HCEC 1CT (cell line): ENCODE measurements at regions not wholly inside any gene's neighbourhood (a gene's known extent, or its start where the extent isn't known, plus 50 kb on each side); places are given as distances from the start of the nearest gene placed in this dataset.
"Not testable (repeated sequence)": the region's sequence is repeated elsewhere in the genome, so short reads cannot be mapped to it uniquely, and the experiment has no call there.

Experiments used
- DNase-seq: peaks from one replicate; pipeline ENCODE4 v3.0.0-alpha.2; 2017

DNA sequence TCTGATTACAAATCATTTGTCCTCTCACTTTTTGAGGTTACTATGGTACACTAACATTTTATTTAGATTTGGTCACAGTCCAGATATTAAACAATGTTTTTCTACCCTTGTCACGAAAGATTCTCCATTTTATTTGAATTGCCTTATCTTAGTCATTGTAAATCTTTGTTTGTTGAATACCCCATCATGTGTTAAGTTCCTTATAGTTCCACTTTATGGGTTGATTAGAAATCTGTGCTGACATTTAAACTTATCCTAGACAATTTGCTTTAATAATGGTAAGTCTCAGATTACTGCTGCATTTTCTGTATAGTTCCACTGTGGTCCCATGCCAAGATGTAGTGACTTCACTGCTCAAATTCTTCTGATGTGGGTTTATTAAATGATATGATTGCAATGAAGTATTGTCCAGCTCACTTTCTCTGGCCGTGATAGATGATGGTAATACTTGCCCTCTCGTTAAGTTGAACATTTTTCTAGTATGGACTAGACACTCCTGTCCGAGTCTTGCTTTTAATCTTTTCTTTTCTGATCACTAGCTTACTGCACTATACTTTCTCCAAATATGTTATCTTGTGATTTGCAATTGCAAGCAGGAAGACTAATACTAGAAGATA is 1107.3 kb downstream of the SLC6A15 start:
- DNase-seq: no peak

DNA sequence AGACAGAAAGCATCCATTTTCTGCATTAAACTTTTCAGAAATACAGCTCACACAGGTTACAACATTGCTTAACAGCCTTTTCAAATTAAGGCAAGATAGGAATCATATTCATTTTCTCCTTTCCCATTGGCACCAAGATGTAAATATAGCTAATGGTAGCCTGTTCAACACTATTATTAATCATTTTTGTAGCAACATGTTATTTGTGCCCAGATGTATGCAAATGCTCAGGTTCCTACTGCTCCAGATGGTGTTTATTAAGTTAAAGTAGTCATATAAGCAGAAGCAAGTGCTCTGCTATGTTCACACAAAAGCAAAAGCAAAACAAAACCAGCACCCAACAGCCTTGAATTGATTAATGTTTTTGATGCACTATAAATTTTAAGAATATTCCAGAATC is 1110.6 kb downstream of the SLC6A15 start:
- no peak for DNase-seq

DNA sequence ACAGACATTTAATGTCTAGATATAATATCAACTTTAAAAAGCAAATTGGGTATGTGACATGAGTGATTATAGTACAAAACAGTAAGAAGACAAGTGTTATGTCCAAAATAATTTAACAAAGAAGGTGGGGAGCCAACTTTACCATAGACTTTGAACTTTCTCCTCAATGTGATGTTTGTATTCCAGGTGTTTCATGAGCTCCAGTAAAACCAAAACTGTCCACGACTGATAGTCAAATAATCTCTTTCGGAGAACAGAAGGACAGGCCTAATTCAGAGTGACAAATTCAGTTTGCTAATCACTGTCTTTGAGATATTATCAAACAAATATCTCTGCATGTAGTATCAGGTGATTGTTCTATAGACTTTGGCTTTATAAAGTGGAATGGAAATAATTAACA is 1112.6 kb downstream of the SLC6A15 start:
- DNase-seq: no peak

DNA sequence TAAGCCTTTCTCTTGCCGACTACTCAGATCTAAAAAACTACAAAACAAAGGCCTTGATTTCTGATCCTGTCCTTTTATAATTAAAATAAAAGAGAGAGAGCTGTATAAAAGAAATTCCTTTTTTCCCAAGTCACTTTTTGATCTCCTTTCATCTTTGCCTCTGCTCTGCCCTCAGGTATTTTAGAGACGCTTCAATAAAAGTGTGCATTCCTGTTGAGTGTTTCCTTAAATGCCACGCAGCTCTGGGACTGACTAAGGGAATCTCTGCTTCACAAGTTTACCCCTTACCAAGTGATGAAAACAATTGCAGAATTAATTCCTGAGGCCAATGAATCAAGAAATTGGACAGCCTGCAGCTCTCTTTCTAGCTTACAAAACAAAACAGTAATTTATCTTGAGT is 1109.8 kb downstream of the TMTC2 start:
- DNase-seq: no peak

DNA sequence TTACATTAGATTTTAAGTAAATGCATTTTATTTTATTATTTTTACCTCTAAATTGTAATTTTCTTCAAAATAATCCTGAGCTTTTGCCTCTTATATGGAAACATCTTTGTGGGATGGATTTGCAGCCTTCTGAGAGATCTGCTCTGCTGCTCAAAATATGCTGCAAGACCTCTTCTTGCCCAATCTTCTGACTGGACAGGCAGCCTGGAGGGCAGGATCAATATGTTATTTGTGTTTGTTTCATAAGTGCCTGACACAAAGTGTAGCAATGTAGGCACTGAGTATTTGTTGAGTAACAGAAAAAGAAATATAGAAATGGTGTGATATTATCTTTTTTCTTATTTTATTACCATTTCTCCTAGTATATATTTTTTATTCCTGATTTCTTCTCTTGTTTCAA is 1106.9 kb downstream of the TMTC2 start:
- no peak for DNase-seq

DNA sequence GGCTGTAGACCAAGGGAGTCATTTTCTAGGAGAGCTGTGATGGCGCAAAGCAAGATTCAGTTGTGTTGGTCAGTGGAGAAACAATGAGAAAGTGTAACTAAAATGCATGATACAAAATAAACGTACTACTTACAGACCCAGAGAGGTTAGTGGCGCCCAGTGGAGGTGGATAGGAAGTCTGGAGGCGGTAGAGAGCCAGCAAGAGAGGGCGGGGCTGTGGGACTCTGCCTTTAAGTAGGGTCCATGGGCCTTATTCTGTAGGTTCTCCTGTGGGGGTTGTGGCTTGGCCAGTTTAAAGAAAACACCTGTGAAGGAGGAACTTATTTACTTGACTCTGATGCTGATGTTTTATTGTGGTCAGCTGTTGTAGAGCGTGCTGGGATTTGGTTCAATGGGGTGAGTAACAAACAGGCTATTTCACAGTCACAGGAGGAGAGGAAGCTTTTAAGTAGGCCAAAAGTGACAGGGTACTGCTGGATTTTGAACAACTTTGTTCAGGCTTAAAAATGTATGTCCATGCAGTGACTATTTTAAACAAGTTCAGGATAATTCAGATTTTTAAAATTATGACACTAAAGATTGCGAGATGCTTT is 1097.7 kb downstream of the TMTC2 start:
- peak; percentile 20 for DNase-seq

DNA sequence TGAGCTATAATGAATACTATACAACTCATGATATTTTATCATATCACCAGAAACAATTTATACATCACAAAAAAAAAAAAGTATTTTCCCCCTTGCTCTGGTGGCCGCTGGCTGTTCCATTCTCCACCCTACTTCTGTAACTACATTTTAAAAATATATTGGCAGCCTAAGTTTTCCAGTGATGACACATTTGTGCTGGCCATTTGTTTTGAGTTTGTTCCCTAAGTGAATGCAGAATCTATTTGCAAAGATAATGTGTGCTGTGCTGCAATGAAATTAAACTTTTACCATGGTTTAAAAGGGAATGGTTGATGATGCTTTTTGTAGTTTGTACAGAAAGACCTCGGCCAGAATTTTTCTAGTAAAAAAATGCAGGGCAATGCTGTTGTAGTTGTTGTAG is 1092.8 kb downstream of the TMTC2 start:
- DNase-seq: no peak

DNA sequence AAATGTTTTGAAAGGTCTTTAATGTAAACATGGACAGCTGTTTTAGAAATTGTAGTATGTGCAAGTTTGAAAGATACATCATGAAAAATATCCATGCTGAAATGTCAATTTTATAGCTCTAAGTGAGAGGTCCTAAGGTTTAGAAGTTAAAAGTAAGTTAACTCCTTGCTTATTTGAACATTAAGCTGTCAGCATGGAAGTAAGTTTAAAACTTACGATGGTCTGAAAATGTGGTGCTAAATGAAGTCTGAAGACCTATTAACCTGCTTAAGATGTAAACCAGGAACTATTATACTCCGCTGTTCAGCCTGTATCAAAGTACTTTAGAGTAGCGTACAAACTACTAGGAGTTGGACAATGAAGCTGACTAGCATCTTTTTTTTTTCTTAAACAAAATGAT is 1082.4 kb downstream of the TMTC2 start:
- no peak for DNase-seq

DNA sequence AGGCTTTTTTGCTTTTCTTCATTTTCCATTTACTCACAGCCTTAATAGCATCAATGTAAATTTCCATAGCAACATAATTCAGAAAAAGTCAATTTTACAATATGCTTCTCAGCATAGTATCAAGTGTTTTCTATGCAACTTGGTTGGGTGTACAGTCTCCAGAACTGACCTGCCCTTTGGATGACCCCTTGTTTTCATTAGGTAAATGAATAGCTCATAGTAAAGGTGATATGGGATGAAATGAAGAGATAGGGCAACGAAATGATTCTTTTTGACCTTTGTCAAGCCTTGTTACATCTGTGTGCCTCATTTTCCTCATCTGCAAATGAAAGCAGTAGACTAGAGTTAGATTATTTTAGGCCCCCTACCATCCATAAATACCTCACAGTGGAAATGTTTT is 1081.0 kb downstream of the TMTC2 start:
- no peak for DNase-seq

DNA sequence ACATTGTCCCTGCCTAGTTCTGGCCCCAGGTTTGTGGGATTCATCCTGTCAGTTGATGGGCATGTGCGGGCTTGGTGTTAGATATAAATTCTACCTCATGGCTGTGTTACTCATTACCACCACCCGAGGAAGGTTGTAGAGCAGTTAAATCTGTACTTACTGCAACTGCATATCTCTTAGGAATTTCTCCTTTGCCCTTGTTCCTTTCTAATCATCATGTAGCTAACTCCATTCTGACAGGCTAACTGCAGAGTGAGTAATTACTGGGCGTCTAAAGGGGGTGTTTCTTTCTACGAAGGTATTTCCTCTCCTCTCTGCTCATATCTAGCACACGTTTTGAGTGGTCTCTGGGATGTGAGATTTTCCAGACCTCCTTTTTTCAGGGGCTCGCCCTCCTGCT is 1076.7 kb downstream of the TMTC2 start:
- no peak for DNase-seq

DNA sequence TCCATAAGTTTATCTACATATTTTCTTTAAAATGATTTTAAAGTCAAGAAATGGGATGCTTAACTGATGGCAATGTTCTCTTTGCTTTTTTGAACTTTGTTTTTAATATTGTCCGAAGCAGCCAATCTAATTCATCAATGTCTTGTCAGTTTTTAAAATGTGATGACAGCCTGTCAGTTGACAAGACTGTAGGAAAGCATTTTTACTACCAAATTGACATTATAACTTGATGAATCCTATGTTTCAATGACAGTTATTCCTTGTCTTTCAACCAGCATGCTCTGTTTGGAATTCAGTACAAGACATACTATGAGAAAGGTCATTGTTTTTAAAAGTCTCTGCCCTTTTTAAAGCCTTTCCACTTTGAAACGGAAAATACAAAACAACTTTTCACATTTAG is 1073.2 kb downstream of the TMTC2 start:
- DNase-seq: no peak

DNA sequence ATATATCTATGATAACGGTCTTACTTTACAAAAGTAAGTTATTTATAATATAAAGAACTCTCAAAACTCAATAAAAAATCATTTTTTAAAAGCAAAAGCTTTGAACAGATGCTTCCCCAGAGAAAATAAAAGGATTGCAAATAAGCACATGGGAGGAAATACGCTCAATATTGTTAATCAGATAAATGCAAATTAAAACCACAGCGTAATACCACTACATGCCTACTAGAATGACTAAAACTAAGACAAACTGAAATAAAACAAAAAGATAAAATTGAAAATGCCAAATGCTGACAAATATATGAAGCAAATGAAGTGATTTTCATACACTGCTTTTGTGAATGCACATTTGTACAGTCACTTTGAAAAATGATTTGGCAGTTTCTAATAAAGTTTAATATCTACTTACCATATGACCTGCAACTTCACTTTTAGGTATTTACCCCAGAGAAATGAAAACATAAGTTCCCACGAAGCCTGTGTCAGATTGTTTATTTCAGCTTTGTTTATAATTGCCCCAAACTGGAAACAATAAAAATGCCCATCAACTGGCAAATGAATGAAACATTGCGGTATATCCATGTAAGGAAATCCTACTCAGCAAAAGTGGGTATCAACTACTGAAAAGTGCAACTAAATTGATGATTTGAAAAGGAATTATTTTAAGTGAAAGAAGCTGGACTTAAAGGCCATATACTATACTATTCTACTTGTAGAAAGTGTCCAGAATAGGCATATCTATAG is 1072.4 kb downstream of the TMTC2 start:
- DNase-seq: no peak

DNA sequence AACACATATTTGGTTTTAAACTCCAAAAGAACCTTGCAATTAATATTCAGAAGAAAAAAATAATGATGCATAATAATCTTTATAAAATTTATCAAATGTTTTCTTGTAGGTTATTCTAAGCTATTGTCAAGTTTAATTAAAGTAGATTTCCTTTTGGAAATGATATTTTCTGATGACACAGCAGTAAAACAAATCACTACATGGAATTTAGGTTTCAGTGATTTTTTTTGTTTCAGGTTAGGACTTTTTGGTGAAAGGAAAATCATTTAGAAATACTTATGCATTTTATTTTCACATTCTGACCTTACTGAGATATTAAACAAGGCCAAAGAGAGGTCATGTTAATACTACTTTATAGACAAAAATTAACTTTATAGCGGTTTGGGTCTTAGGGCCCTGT is 1067.2 kb downstream of the TMTC2 start:
- DNase-seq: no peak

DNA sequence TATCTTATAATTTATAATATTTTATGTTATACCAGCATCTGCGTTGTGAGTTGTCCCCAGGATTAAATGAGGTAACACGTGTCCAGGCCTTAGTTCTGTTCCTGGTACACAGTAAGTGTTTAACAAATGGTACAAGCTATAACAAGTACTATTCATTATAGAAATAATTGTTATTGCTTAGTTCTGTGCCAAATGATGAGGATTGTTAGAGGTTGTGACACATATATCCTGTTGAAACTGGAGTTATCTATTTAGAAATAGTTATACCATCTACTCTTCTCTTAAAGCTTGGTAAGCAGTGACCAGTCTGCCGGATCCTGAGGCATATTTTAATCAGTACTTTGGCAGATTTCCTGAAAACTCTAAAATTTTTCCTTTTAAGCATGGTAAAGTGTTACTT is 1066.5 kb downstream of the TMTC2 start:
- DNase-seq: no peak

DNA sequence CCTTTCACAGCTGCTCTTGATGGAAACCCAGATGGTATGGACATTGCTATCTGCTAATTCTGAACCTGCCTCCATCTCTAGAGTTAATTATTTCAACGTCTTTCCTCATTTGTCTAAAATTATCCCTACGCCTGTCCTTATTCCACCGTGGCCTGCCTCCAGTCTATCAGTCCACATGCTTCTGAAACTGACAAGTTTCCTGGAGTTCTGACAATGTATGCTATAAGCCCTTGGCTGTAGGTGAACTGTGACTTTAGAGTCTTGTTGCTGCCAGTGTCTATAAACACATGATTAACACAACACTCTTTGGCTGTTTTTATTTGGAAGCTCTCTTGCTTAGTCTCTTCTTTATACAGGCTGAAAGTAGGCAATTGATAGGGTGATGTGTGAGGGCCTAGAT is 1052.9 kb downstream of the TMTC2 start:
- no peak for DNase-seq

DNA sequence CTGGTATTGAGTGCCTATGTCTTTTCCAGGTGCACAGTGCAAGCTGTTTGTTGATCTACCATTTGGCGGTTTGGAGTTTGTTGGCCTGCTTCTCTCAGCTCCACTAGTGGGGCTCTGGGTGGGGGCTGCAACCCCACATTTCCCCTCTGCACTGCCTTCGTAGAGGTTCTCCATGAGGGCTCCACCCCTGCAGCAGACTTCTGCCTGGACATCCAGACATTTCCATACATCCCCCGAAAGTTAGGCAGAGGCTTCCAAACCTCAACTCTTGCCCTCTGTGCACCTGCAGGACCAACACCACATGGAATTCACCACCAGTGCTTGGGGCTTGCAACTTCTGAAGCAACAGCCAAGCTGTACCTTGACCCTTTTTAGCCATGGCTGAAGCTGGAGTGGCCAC is 1024.1 kb downstream of the TMTC2 start:
- DNase-seq: no peak

DNA sequence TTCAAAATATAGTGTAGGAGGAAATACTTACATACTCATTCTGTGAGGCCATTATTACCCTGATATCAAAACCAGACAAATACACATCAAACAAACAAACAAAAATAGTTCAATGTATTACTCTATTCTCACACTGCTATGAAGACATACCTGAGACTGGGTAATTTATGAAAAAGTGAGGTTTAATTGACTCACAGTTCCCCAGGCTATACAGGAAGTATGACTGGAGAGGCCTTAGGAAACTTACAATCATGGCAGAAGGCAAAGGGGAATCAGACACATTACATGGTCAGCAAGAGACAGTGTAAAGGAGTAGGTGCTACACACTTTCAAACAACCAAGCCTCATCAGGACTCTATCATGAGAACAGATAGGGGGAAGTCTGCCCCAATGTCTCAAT is 1023.2 kb downstream of the TMTC2 start:
- DNase-seq: no peak

DNA sequence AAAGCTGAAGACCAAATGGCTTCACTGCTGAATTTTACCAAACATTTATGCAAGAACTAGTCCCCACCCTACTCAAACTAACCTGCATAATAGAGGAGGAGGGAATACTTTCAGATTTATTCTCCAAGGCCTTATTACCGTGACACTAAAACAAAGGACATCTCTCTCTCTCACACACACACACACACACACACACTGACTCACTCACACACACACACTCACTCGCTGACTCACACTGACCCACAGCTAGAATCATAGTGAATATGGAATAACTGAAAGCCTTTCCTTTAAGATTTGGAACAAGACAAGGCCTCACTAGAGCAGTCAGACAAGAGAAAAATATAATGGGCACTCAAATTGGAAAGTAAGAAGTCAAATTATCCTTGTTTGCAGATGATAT is 1014.1 kb downstream of the TMTC2 start:
- no peak for DNase-seq

DNA sequence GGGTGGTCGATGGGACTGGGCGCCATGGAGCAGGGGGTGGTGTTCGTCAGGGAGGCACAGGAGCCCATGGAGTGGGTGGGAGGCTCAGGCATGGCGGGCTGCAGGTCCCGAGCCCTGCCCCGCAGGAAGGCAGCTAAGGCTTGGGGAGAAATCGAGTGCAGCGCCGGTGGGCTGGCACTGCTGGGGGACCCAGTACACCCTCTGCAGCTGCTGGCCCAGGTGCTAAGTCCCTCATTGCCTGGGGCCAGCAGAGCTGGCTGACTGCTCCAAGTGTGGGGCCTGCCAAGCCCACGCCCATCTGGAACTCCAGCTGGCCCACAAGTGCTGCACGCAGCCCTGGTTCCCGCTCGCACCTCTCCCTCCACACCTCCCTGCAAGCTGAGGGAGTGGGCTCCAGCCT is 1009.6 kb downstream of the TMTC2 start:
- not testable (repeated sequence) for DNase-seq

DNA sequence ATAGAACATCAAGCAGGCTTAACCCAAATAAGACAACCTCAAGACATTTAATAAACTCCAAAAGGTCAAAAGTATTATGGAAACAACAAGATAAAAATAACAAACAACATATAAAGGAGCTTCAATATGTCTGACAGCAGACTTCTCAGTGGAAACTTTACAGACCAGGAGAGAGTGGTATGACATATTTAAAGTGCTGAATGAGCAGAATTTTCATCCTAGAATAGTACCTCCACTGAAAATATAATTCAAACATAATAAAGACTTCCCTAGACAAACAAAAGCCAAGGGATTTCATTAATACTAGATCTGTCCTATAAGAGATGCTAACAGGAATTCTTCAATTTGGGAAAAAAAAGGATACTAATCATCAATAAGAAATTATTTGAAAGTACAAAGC is 1005.0 kb downstream of the TMTC2 start:
- no peak for DNase-seq

DNA sequence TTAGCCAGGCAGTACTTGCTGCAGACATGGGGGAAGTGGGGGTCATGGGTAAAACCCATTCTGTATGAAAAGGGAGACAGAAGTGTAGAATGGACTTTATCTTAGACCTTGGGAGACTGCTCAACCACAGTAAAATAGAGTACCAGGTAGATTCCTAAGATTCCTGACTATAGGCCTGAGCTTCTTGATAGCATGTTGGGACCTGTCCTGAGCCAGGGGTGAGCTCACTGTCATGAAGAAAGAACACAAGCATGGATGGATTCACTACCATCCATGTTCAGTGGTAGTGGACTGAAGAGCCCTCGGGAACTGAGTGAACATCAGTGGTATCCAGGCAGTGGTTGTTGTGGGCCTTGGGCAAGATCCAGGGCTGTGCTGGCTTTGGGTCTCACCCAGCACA is 1003.8 kb downstream of the TMTC2 start:
- no peak for DNase-seq

DNA sequence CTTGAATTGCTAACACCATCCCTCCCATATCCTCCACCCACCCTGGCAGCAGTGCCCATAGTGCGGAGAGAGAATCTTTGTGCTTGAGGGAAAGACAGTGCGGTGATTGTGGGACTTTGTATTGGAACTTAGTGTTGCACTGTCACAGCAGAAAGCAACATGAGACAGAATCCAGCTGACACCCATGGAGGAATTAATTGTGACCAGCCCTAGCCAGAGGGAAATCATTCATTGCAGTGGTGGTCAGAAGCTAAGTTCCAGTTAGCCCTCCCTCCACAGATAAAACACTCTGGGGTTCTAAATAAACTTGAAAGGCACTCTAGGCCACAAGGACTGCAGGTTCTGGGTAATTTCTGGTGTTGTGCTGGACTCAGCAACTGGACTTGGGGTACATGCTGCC is 1002.6 kb downstream of the TMTC2 start:
- no peak for DNase-seq

DNA sequence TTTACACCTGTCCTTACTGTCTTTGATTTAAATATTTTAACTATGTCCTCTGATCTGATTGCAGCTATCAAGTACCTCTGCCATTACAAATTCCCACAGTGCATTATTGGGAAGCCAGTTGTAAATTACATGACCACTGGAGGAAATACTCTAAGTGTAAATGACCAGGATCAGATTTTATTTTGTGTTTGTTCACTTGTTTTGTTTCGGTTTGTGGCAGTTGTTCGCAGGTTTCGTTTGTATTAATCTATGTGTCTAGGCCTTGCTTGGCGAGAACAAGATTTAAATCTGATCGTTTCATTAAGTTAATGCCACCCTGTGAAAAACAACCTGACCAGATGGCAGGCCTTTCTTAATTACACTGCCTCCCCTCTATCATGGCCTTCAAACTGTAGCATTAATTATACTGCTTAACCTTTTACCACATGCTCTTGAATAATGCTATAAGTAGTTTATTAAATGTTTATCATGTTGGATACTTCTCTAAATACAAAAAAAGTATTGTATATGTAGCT is 990.1 kb downstream of the TMTC2 start:
- no peak for DNase-seq

DNA sequence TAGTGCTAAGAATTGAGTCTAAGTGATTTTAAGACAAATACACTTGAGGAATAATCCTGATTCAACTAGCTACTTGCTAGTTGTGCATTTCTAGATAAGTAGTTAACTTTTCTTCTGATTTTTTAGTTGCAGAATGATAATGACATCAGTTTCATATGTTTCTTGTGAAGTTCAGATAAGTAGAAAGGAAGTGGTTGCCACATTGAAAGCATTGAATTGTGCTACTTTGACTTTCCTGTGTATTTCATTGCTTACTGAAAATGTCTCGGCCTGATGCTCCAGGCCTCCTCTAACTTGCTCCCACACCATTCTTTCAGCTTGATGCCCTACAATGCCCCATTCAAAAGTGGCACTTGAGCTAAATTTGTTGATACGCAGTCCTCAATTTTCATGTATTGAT is 980.0 kb downstream of the TMTC2 start:
- DNase-seq: no peak
